Nephron progenitor cell (in vitro differentiated cells): ENCODE measurements at regions not wholly inside any gene's neighbourhood (a gene's known extent, or its start where the extent isn't known, plus 50 kb on each side); places are given as distances from the start of the nearest gene placed in this dataset.
A peak's percentile ranks its signal among the peaks of the same experiment; 100 is the strongest.

Experiments
- DNase-seq: peaks from one replicate; pipeline ENCODE4 v3.0.0; 2021
- H3K27ac Mint-ChIP-seq: 2 replicates; pipeline ENCODE4 v1.8.0; 2021; ENCODE audit warnings: mild to moderate bottlenecking, moderate library complexity, mixed read lengths
- H3K27me3 Mint-ChIP-seq: 2 replicates; pipeline ENCODE4 v1.8.0; 2021; ENCODE audit warnings: mild to moderate bottlenecking, low read depth, mixed read lengths; ENCODE audit not compliant: poor library complexity
- H3K36me3 Mint-ChIP-seq: 2 replicates; pipeline ENCODE4 v1.8.0; 2021; ENCODE audit warnings: low read depth, mixed read lengths
- H3K4me1 Mint-ChIP-seq: 2 replicates; pipeline ENCODE4 v1.8.0; 2021; ENCODE audit warnings: mixed read lengths
- H3K4me3 Mint-ChIP-seq: 2 replicates; pipeline ENCODE4 v1.8.0; 2021; ENCODE audit warnings: mild to moderate bottlenecking, moderate library complexity, mixed read lengths
- H3K9me3 Mint-ChIP-seq: 2 replicates; pipeline ENCODE4 v1.8.0; 2021; ENCODE audit warnings: mild to moderate bottlenecking, moderate library complexity, mixed read lengths
- CTCF ChIP-seq: fragments of 200-600 bp; sonication (generic); IDR thresholded peaks from 2 replicates; pipeline ENCODE4 v1.5.0; 2021; ENCODE audit warnings: antibody characterized with exemption

DNA sequence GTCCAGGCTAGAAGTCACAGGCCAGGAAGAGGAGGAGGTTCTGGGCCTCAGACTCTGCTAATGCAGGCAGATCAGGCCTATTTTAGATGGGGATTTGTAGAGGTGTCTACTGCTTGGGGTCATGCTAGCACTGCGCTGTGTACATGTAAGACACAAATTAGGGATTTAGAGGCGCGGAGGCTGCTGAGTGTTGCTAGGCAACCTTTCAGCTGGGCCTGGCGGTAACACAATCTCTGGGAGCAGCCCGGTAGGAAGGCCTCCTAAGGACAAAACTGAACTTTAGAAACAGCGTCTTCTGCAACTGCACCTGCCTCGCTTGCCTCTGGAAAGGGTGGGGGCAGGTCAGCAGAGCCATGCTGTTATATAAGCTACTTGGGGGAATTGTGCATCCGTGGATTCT, 147.9 kb downstream of the MACROH2A1 start:
- Mint-ChIP-seq H3K9me3 (peaks cover 8% of the 10 kb centered on the region), H3K4me3 (no peak overlapping the region), H3K27me3 (peaks cover 2% of the 10 kb centered on the region), H3K4me1 (peaks cover 56% of the 10 kb centered on the region), H3K36me3 (no peaks in the 10 kb centered on the region), H3K27ac (peak overlapping the region; percentile 54)
- no peak for TF ChIP-seq CTCF
- DNase-seq = no peak

DNA sequence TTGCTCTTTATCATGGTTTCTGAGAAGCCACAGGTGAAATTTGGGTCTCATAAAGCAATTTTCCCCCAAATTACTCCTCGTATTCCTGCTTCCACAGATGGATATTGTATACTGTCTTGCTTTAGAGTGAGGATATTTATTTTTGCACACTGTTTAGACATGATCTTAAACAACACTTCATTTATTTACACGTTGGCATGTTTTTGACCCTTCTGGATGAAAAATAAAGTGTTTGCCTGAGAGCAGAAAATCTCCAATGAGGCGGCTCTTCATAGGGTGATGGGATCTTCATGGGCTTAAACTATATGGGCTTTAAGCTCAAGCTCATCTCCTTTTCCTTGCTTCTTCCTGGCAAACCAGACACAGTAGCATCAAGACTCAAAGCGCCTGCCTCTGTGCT, 148.4 kb downstream of the MACROH2A1 start:
- no peak overlapping the region for H3K27ac Mint-ChIP-seq
- H3K4me1 Mint-ChIP-seq = peaks cover 60% of the 10 kb centered on the region
- no peaks in the 10 kb centered on the region for H3K36me3 Mint-ChIP-seq
- DNase-seq = no peak
- H3K4me3 Mint-ChIP-seq = no peak overlapping the region
- peaks cover 3% of the 10 kb centered on the region for H3K27me3 Mint-ChIP-seq
- TF ChIP-seq CTCF = no peak
- peaks cover 8% of the 10 kb centered on the region for H3K9me3 Mint-ChIP-seq

GRCh38 chr5:135249658-135250057, 149.4 kb downstream of the MACROH2A1 start:
- Mint-ChIP-seq H3K27me3 (peaks cover 5% of the 10 kb centered on the region), H3K27ac (no peak overlapping the region), H3K9me3 (peaks cover 8% of the 10 kb centered on the region), H3K36me3 (no peaks in the 10 kb centered on the region), H3K4me1 (peaks cover 62% of the 10 kb centered on the region), H3K4me3 (no peak overlapping the region)
- no peak for DNase-seq
- TF ChIP-seq CTCF = no peak

GRCh38 chr5:135248801-135249231, 150.2 kb downstream of the MACROH2A1 start:
- Mint-ChIP-seq H3K27ac (no peak overlapping the region), H3K4me3 (no peak overlapping the region), H3K4me1 (peaks cover 70% of the 10 kb centered on the region), H3K9me3 (peaks cover 8% of the 10 kb centered on the region), H3K27me3 (peaks cover 5% of the 10 kb centered on the region), H3K36me3 (no peaks in the 10 kb centered on the region)
- no peak for DNase-seq
- TF ChIP-seq CTCF = no peak

GRCh38 chr5:135246923-135247795, 151.9 kb downstream of the MACROH2A1 start:
- no peaks in the 10 kb centered on the region for H3K36me3 Mint-ChIP-seq
- no peak for DNase-seq
- peaks cover 9% of the 10 kb centered on the region for H3K27me3 Mint-ChIP-seq
- H3K4me3 Mint-ChIP-seq = no peak overlapping the region
- peaks cover 7% of the 10 kb centered on the region for H3K9me3 Mint-ChIP-seq
- peaks cover 84% of the 10 kb centered on the region for H3K4me1 Mint-ChIP-seq
- TF ChIP-seq CTCF = no peak
- H3K27ac Mint-ChIP-seq = no peak overlapping the region

DNA sequence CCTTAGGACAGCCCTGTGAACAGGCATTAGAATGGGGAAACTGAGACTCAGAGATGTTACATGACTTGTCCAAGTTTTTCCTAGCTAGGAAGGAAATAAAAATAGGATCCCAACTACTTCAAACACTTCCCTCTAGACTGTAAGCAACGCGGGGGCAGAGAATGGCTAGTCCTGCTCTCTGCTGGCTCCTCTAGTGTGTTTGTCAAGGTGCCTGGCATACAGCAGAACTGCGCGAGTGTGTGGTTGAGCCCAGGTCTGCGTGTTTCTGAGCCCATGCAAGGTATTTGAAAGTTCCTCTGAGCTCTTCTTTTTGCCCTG, 152.5 kb downstream of the MACROH2A1 start:
- H3K27me3 Mint-ChIP-seq = peaks cover 7% of the 10 kb centered on the region
- DNase-seq = no peak
- no peak overlapping the region for H3K4me3 Mint-ChIP-seq
- H3K4me1 Mint-ChIP-seq = peaks cover 82% of the 10 kb centered on the region
- no peaks in the 10 kb centered on the region for H3K36me3 Mint-ChIP-seq
- peaks cover 4% of the 10 kb centered on the region for H3K9me3 Mint-ChIP-seq
- TF ChIP-seq CTCF = no peak
- no peak overlapping the region for H3K27ac Mint-ChIP-seq
